K562 (cell line): ENCODE measurements at regions not wholly inside any gene's neighbourhood (a gene's known extent, or its start where the extent isn't known, plus 50 kb on each side); places are given as distances from the start of the nearest gene placed in this dataset.

Experiments used
- ATAC-seq: fragments of 200-7000 bp; cut with Tn5 transposase; 3 replicates; pipeline ENCODE4 v1.9.1; 2020; ENCODE audit warnings: moderate library complexity
- BruUV-seq: library from RNA; stranded (reverse); fragments of 400-500 nt; replicated peaks from 2 replicates; lab custom pipeline; 2021; lab: Mats Ljungman, UMichigan
- CTCF ChIA-PET: fragments of 300-600 bp; formaldehyde crosslinking; extraction: SDS; loops from one replicate; lab custom pipeline; 2021; ENCODE audit warnings: low intra/inter-chr PET ratio; lab: Yijun Ruan, JAX
- POLR2A ChIA-PET: fragments of 300-600, 350-650 bp; sonication (Branson Sonifier 250); formaldehyde crosslinking; extraction: SDS; loops from one replicate; lab custom pipeline; 2021; ENCODE audit warnings: antibody characterized with exemption, inconsistent platforms; lab: Yijun Ruan, JAX
- DNase-seq, 4 experiments: peaks; one replicate each; pipeline versions ENCODE4 v3.0.0 to v3.0.0-alpha.2; 2011 to 2018; ENCODE audit warnings: low spot score in 3 of 4, mixed read lengths in 3 of 4; ENCODE audit errors: extremely low read depth in 1 of 4
- FAIRE-seq: peaks from 2 replicates; lab custom pipeline; 2011; peaks lifted over from hg19 to GRCh38; lab: Jason Lieb, UNC
- H2AFZ ChIP-seq: 2 replicates; pipeline ENCODE4 v1.6.0; 2011; ENCODE audit warnings: low read depth, low read length, control low read depth, inconsistent platforms
- H3K27ac ChIP-seq: fragments of 200-600 bp; 3 replicates; pipeline ENCODE4 v1.8.0; 2011; ENCODE audit warnings: low read depth, mild to moderate bottlenecking, control low read depth, inconsistent platforms, low read length, moderate library complexity, mixed read lengths; ENCODE audit errors: extremely low read depth
- H3K27me3 ChIP-seq, 2 experiments: fragments of 300-600 bp in 1 of 2; 2 replicates in 1 of 2; 3 replicates in 1 of 2; pipeline versions ENCODE4 v1.6.0 to v1.8.0; 2011; ENCODE audit warnings: inconsistent platforms in 2 of 2, low read length in 2 of 2, mild to moderate bottlenecking in 1 of 2, mixed read lengths in 1 of 2, moderate library complexity in 1 of 2; ENCODE audit not compliant: control insufficient read depth in 2 of 2, insufficient read depth in 2 of 2
- H3K36me3 ChIP-seq: fragments of 300-600 bp; 3 replicates; pipeline ENCODE4 v1.8.0; 2011; ENCODE audit warnings: mild to moderate bottlenecking, low read length, inconsistent platforms; ENCODE audit not compliant: control insufficient read depth, insufficient read depth
- H3K4me1 ChIP-seq, 2 experiments: fragments of 200-600 bp in 1 of 2; replicated peaks in 1 of 2; 2 replicates in 1 of 2; 3 replicates in 1 of 2; pipeline versions ENCODE4 v1.5.1 to v1.8.0; 2011; ENCODE audit warnings: inconsistent platforms in 2 of 2, low read length in 2 of 2, mild to moderate bottlenecking in 1 of 2, mixed read lengths in 1 of 2, moderate library complexity in 1 of 2; ENCODE audit not compliant: control insufficient read depth in 2 of 2, insufficient read depth in 2 of 2
- H3K4me2 ChIP-seq: 2 replicates; pipeline ENCODE4 v1.6.1; 2011; ENCODE audit warnings: low read length, control low read depth, inconsistent platforms, mixed read lengths; ENCODE audit not compliant: insufficient read depth
- H3K4me3 ChIP-seq: fragments of 200-600 bp; sonication (generic), shearing (Covaris generic); 2 replicates; pipeline ENCODE4 v1.5.1; 2016; ENCODE audit warnings: control low read depth, inconsistent platforms
- H3K79me2 ChIP-seq: fragments of 200-600 bp; 3 replicates; pipeline ENCODE4 v1.8.0; 2011; ENCODE audit warnings: low read length, inconsistent platforms; ENCODE audit not compliant: control insufficient read depth, insufficient read depth
- H3K9ac ChIP-seq, 2 experiments: 2 replicates each; pipeline versions ENCODE4 v1.6.0 to v1.6.1; 2011; ENCODE audit warnings: low read depth in 2 of 2, low read length in 2 of 2, control low read depth in 1 of 2, inconsistent platforms in 1 of 2, mild to moderate bottlenecking in 1 of 2, mixed read lengths in 1 of 2; ENCODE audit not compliant: insufficient read depth in 1 of 2
- H3K9me1 ChIP-seq: one replicate; pipeline ENCODE4 v1.6.0; 2011; ENCODE audit warnings: inconsistent platforms, mild to moderate bottlenecking, low read length, moderate library complexity; ENCODE audit not compliant: control insufficient read depth, insufficient read depth
- H3K9me3 ChIP-seq: replicated peaks from 2 replicates; pipeline ENCODE4 v1.5.1; 2011; ENCODE audit warnings: low read depth, low read length, inconsistent platforms; ENCODE audit not compliant: control insufficient read depth, insufficient read depth
- H4K20me1 ChIP-seq: replicated peaks from 2 replicates; pipeline ENCODE4 v1.6.1; 2011; ENCODE audit warnings: low read length, inconsistent platforms, mixed read lengths; ENCODE audit not compliant: control insufficient read depth, insufficient read depth
- CBFA2T3 ChIP-seq: fragments of 450-650 bp; IDR thresholded peaks from 2 replicates; pipeline ENCODE4 v1.6.1; 2017
- E2F8 ChIP-seq: fragments of 450-650 bp; IDR thresholded peaks from 2 replicates; pipeline ENCODE4 v1.7.1; 2018; ENCODE audit warnings: mild to moderate bottlenecking, low read depth; ENCODE audit not compliant: partially characterized antibody
- PTBP1 ChIP-seq: fragments of 200-400 bp; formaldehyde crosslinking; IDR thresholded peaks from 2 replicates; pipeline ENCODE4 v1.6.1; 2017; ENCODE audit warnings: low read depth, low read length
- TBL1XR1 ChIP-seq, 2 experiments: IDR thresholded peaks; 2 replicates each; pipeline ENCODE4 v1.6.1; 2012; ENCODE audit warnings: improper control_type of control experiment in 2 of 2, low read length in 2 of 2, mild to moderate bottlenecking in 1 of 2
- TRIM24 ChIP-seq, 2 experiments: fragments of 450-650 bp; IDR thresholded peaks; 2 replicates each; pipeline ENCODE4 v1.6.1; 2016
- XRCC3 ChIP-seq: fragments of 450-650 bp; IDR thresholded peaks from 2 replicates; pipeline ENCODE4 v1.6.1; 2017; ENCODE audit warnings: mild to moderate bottlenecking, moderate library complexity
- WGBS: fragments of 100-300 bp; shearing (Covaris generic); methylation state at CpG from one replicate; pipeline ENCODE4 v1.1.6; 2016; ENCODE audit warnings: low coverage, mixed read lengths; ENCODE audit not compliant: insufficient coverage; ENCODE audit errors: missing lambda C conversion rate; 5-methylcytosine and 5-hydroxymethylcytosine counted together
- in situ Hi-C: fragments of 300-500 bp; cut with MboI; formaldehyde crosslinking; loops from 4 replicates; pipeline ENCODE4 v1.15.0; 2018; ENCODE audit warnings: inconsistent platforms, mixed read lengths
- intact Hi-C: fragments of 100-400 bp; cut with micrococcal nuclease; formaldehyde crosslinking; loops from 2 replicates; pipeline ENCODE4 v1.14.2; 2022
- TF ChIP-seq, protein P1 (sequence below): sonication (generic); formaldehyde crosslinking; IDR thresholded peaks from 2 replicates; pipeline ENCODE4 v1.8.0; 2022; ENCODE audit warnings: mild to moderate bottlenecking, missing genetic modification reagents
- TF ChIP-seq, protein P2 (sequence below): fragments of 250-450 bp; sonication (Bioruptor Pico); IDR thresholded peaks from 2 replicates; pipeline ENCODE4 v1.8.0; 2021; ENCODE audit warnings: borderline replicate concordance, mild to moderate bottlenecking, moderate library complexity; ENCODE audit not compliant: poor library complexity, severe bottlenecking
- TF ChIP-seq, protein P3 (sequence below): fragments of 450-650 bp; IDR thresholded peaks from 2 replicates; pipeline ENCODE4 v1.6.1; 2018; ENCODE audit not compliant: partially characterized antibody

DNA sequence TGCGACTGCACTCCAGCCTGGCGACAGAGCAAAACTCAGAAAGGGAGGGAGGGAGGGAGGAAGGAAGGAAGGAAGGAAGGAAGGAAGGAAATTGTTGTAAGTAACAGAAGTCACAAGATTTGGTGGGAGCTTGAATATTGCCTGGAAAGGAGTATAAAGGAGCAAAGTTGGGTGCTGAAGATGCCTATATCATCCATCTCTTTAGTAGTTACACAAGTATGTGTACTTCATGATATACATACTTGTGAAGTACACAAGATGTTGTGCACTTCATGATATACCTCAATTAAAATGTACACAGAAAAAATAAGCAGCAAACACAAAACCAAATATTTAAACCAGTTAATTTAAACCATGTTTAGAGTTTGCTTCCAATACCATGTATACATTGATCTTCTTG is 1223.8 kb downstream of the SORCS3 start:
- no peak for FAIRE-seq
- H3K9ac ChIP-seq: no peak overlapping the region
- DNase-seq: no peak

More for the DNA sequence above, 1223.8 kb downstream of the SORCS3 start:
- Histone ChIP-seq H3K9me1 (no peaks in the 10 kb centered on the region), H3K36me3 (no peaks in the 10 kb centered on the region), H3K4me2 (no peak overlapping the region), H3K79me2 (no peaks in the 10 kb centered on the region), H3K27ac (no peak overlapping the region), H3K4me1 (no peaks in the 10 kb centered on the region), H3K9me3 (no peaks in the 10 kb centered on the region), H2AFZ (no peak overlapping the region), H3K27me3 (no peaks in the 10 kb centered on the region), H3K4me3 (no peak overlapping the region), H4K20me1 (no peaks in the 10 kb centered on the region)
- intact Hi-C loops (no loop called here), in situ Hi-C loops (no loop called here)
- ATAC-seq: no peak
- ChIA-PET CTCF (no interaction called here), POLR2A (no interaction called here)
- TF ChIP-seq TRIM24 (IDR thresholded peaks at IDR 0.05) (no peak), XRCC3 (no peak), CBFA2T3 (no peak), E2F8 (no peak), PTBP1 (no peak), TBL1XR1 (IDR thresholded peaks at IDR 0.05; ENCODE audit: low read length in 2 of 2) (no peak)
- TF ChIP-seq, protein P1, sequence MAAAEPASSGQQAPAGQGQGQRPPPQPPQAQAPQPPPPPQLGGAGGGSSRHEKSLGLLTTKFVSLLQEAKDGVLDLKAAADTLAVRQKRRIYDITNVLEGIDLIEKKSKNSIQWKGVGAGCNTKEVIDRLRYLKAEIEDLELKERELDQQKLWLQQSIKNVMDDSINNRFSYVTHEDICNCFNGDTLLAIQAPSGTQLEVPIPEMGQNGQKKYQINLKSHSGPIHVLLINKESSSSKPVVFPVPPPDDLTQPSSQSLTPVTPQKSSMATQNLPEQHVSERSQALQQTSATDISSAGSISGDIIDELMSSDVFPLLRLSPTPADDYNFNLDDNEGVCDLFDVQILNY: no peak
- TF ChIP-seq, protein P2, sequence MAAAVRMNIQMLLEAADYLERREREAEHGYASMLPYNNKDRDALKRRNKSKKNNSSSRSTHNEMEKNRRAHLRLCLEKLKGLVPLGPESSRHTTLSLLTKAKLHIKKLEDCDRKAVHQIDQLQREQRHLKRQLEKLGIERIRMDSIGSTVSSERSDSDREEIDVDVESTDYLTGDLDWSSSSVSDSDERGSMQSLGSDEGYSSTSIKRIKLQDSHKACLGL: no peak
- TF ChIP-seq, protein P3, sequence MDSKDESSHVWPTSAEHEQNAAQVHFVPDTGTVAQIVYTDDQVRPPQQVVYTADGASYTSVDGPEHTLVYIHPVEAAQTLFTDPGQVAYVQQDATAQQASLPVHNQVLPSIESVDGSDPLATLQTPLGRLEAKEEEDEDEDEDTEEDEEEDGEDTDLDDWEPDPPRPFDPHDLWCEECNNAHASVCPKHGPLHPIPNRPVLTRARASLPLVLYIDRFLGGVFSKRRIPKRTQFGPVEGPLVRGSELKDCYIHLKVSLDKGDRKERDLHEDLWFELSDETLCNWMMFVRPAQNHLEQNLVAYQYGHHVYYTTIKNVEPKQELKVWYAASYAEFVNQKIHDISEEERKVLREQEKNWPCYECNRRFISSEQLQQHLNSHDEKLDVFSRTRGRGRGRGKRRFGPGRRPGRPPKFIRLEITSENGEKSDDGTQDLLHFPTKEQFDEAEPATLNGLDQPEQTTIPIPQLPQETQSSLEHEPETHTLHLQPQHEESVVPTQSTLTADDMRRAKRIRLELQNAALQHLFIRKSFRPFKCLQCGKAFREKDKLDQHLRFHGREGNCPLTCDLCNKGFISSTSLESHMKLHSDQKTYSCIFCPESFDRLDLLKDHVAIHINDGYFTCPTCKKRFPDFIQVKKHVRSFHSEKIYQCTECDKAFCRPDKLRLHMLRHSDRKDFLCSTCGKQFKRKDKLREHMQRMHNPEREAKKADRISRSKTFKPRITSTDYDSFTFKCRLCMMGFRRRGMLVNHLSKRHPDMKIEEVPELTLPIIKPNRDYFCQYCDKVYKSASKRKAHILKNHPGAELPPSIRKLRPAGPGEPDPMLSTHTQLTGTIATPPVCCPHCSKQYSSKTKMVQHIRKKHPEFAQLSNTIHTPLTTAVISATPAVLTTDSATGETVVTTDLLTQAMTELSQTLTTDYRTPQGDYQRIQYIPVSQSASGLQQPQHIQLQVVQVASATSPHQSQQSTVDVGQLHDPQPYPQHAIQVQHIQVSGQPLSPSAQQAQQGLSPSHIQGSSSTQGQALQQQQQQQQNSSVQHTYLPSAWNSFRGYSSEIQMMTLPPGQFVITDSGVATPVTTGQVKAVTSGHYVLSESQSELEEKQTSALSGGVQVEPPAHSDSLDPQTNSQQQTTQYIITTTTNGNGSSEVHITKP: no peak
- BruUV-seq: no TSS peak
- WGBS: no CpG with 5 or more reads among the region's 2 CpGs
